ENCODE measurements at regions not wholly inside any gene's neighbourhood (a gene's known extent, or its start where the extent isn't known, plus 50 kb on each side); places are given as distances from the start of the nearest gene placed in this dataset.

DNA sequence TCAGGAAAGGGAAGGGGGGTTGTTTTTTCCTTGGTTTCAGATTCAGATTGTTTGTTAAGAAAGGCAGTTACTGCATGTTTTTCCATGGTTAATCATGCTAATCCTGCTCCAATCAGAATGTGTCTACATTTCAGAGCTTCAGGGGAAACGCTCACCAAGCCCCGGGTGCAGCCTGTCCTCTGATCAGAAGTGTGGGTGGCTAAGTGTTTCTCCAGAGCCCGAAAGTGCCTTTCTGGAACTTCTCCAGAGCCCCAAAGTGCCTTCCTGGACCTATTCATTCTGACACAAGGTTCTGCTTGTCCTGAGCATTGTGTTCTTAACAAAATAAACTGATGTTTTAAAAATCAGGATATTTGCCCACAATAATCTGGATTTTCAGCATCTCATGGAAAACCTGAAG lies 359.0 kb upstream of the ZNF521 start:
- DNase-seq = no peak

DNA sequence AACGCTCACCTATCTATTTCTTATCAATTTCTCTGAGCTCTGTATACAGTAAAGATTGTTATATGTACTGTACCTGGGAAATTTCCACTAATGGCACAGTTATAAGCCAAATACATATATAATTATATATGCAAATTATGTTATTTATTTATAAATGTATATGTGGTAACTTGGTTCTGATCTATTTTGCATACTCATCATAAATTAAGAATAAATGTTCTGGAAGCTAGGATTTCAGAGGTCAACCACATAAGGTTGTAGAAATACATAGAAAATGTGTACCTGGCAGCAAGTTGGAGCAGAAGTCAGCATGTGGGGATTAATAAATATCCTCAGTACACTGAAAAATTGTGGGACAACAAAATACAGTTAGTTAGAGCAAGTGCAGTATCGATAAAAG lies 353.7 kb upstream of the ZNF521 start:
- no peak for DNase-seq

DNA sequence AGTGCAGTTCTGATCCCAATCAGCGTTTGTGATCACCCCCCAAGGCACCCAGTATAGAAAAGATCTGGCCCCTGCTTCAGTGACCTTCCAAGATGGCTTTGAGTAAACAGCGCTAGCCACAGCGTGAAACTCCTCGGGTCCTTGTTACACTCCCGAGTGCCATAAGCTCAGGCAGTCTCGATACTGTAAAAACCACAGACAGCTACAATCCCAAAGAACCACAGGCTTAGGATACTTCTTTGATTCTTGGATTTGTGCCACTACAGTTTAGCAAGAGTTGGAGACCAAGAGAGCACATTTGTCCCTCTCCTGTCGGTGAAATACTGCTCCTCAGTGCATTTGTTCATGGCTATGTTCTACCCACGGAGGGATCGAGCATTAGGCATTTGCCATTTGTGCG lies 352.5 kb upstream of the ZNF521 start:
- DNase-seq = no peak

DNA sequence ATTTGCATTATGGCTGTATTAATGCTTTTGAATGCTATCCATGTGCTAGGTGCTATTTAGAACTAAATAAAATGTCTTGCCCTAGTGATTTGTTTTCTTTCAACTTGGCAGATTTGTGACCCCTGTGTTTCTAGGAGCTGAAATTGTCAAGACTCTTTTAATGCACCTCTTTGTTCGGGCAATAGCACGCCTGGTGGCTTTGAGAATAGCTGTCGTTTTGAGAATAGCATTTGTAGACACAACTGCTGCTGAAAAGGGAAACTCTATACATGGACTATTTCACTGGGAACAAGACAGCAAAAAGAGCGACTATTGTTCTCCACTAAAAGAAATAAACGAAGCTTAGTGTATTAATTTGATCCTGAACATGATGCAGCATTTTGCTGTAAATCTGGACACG lies 352.1 kb upstream of the ZNF521 start:
- DNase-seq = no peak

DNA sequence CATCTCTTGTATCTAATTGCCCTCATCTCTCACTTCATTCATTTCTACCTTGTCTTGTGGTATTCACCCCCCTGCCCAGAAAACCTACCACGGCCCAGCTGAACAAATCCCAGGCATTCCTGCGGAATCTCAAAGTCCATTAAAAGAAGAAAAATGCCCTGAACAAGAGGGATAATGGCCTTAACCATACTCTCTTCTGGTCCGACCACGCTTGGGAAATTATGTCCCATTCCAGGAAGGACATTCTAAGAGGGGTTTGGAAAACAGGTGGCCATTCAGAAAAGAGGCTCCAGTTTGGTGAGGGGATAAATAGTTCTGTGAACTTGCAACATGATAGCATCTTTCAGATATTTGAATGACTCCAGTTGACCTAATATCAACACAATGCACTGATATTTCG lies 349.9 kb upstream of the ZNF521 start:
- no peak for DNase-seq

DNA sequence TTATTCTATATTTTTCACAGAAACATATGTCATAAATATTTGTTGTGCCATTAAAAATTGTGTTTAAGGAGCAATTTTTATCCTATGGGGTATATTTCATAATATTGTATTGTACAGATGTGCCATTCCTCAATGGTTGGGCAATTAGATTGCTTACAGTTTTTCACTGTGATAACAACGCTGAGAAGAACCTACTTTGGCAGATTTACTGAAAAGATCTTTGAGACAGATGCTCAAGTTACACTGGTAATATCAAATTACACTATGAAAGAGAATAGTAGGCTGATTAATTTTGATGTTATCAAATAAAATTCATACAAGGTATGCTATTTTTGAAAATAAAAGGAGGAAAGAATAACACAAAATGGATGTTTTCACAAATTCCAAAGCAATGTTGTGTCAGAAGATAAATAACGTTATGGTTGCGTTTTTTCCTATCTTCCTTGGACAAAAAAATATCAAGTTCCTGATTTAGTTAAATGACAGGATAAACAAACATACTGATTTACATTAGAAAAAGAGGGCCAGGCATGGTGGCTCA lies 335.1 kb upstream of the ZNF521 start:
- no peak for DNase-seq

DNA sequence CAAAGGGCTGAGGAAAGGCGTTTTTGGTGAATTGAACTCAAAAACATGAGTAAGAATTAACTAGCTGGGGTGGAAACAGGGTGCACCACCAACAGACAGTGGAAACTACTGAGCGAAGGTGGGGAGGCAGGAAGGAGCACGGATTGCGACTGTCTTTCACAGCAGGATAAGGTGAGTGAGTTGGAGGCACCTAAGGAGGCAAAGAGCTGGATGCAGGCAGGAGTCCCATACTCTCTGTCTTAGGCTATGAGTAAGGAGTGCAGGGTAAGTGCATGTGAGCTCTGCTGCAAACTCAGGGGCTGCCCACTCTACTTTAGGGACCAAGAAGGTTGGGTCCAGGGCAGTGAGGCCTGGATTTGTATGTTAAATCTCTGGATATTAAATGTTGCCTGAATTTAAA lies 333.1 kb upstream of the ZNF521 start:
- DNase-seq = no peak

- DNase-seq = no peak
These were observed 327.5 kb upstream of the ZNF521 start for GRCh38 chr18:25679491-25679890.

- no peak for DNase-seq
These were observed 326.3 kb upstream of the ZNF521 start for GRCh38 chr18:25678221-25678620.

- DNase-seq = no peak
These were observed 323.3 kb upstream of the ZNF521 start for GRCh38 chr18:25675123-25675850.

DNA sequence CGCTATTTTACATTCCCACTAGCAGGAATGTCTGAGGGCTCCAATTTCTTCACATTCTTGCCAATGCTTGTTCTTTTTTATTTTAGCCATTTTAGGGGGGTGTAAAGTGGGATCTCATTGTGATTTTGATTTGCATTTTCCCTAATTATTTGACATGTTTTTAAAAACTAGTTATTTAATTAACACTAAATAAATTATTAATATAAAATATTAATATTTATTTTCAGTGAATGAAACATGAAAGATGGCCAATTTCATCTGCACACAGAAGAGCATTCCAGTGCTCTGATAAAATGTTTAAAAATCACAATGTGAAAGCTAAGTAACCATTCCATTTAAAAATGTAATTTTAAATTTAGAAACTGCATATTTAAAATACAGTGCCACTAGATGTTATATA lies 322.2 kb upstream of the ZNF521 start:
- DNase-seq = no peak

DNA sequence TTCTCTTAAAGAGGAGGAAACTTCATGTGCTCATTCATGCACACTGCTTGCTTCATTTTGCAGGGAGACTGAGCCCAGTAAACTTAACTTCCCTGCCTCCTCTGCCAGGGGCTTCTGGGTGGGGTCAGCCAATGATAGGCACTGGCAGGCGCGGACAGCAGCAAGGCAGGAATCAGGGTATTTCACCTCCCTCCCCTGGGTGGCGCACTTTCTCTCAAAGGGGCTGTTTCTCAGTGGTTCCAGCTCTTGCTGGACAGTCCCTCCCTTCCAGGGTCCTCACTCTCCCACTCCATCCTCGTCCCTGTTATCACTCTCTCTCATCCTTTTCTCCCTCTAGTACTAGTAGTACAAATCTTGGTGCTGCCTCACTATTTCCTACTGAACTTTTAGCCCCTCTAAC lies 320.5 kb upstream of the ZNF521 start:
- no peak for DNase-seq

- no peak for DNase-seq
These were observed 317.8 kb upstream of the ZNF521 start for GRCh38 chr18:25669741-25670140.

DNA sequence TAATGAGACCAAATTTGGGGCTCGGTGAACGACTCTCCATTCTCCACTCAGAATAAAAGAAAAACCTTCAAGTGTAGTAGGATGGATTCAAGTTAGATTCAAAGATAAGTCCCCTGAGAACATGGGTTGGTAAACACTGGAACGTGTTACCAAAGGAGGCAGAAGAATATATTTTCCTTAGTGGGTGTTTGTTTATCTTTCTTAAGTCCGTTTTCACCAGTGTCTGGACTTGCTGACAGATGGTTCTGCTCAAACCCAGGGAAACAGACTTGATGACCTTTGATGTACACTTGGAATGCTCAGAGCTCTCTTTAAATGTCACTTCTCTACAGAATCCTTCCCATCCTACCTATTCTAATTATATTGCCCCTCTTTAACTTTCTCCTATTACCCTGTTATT lies 310.3 kb upstream of the ZNF521 start:
- DNase-seq = no peak

GRCh38 chr18:25661831-25662230 lies 309.9 kb upstream of the ZNF521 start:
- DNase-seq = no peak

GRCh38 chr18:25659541-25659940 lies 307.6 kb upstream of the ZNF521 start:
- DNase-seq = no peak

- no peak for DNase-seq
These were observed 306.5 kb upstream of the ZNF521 start for GRCh38 chr18:25658476-25658875.

- no peak for DNase-seq
These were observed 299.6 kb upstream of the ZNF521 start for GRCh38 chr18:25651553-25651952.

GRCh38 chr18:25650201-25650941 lies 298.4 kb upstream of the ZNF521 start:
- no peak for DNase-seq

- no peak for DNase-seq
These were observed 296.8 kb upstream of the ZNF521 start for GRCh38 chr18:25648716-25649260.

DNA sequence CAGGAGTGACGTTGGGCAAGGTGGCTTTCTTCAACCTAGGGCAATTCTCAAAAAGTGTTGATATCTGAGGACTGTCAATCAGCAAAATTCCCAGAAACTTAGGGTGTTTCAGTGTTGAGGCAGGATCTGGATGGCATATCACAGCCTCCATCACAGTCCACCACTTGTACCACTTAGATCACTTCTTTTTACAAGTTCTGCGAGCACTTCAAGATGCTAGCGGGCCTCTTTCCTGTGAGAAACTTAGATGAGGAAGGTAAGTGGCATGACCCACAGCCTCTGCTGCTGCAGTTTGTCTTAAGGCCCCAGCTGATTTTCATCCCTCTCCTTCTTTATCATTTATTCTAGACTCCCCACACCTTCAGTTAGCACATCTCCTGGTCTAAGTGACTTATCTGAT lies 295.4 kb upstream of the ZNF521 start:
- DNase-seq = no peak

DNA sequence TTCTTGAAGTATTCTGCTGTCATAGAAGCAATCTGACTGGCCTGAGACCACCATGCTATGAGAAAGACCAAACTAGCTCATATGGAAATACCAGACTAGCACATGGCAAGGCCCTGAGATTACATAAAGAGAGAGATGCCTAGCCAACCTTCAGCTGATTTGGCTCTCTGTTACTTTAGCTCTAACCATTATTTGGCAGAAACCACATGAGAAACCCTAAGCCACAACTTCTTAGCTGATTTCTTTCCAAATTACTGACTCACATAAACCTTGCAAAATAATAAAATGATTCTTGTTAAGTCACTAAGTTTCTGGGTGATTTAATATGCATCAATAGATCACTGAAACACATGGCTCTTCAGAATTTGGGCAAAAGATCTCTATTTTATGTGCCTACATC lies 295.0 kb upstream of the ZNF521 start:
- DNase-seq = no peak

DNA sequence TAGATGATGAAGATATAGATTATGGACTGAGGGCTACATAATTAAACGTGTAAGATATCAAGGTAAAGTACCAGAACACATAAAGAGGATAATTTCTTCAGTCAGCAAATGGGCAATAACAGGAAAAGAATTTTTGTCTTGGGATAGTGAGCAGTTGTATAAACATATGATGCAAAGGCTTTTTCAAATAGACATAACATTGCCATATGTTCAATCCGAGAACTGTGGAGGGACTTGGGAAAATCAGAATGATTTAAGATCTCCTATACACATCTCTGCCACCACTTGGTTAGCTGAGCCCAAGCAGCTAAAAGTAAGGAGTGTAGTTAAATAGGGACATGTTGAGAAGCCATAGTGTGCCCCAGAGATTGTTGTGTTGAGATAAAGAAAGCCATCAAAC lies 287.6 kb upstream of the ZNF521 start:
- DNase-seq = no peak

DNA sequence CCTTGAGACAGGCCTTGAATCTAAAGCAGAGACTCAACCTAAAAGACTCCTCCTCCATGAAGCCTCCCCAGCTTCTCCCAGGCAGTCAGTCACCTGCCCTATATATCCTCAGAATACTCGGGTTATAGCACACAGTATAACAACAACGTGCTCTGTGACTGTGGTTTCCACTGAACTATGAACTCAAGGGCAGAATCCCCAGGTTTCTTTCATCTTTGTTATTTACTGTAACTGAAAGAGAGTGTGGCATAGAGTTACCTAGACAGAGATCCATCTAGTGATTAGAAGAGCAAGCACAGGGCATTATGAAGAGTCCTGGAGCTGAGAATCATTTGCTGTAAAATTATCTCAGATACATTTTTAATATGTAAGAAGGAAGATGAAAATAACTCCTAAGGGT lies 281.6 kb upstream of the ZNF521 start:
- DNase-seq = no peak

Data from activated gamma-delta T cell treated with Interleukin-2 at 50 U/mL for 16 hours (primary cell).